Stimulated activated naive CD8-positive, alpha-beta T cell treated with anti-CD3 and anti-CD28 coated beads, Interleukin-15, Interleukin-2, amounts not matched to agents 100 ng/mL and 50 ng/mL, for 24 hours (primary cell): ENCODE measurements at regions not wholly inside any gene's neighbourhood (a gene's known extent, or its start where the extent isn't known, plus 50 kb on each side); places are given as distances from the start of the nearest gene placed in this dataset.

Experiments used
- H3K27ac Mint-ChIP-seq: one replicate; pipeline ENCODE4 v1.8.0; 2021; ENCODE audit warnings: mild to moderate bottlenecking, mixed read lengths
- H3K27me3 Mint-ChIP-seq: one replicate; pipeline ENCODE4 v1.8.0; 2021; ENCODE audit warnings: mixed read lengths
- H3K36me3 Mint-ChIP-seq: one replicate; pipeline ENCODE4 v1.8.0; 2021; ENCODE audit warnings: low read depth, mixed read lengths
- H3K4me1 Mint-ChIP-seq: one replicate; pipeline ENCODE4 v1.8.0; 2021; ENCODE audit warnings: low read depth, mixed read lengths
- H3K4me3 Mint-ChIP-seq: one replicate; pipeline ENCODE4 v1.8.0; 2021; ENCODE audit warnings: mild to moderate bottlenecking, mixed read lengths
- H3K9me3 Mint-ChIP-seq: one replicate; pipeline ENCODE4 v1.8.0; 2021; ENCODE audit warnings: mixed read lengths

- Mint-ChIP-seq H3K4me3 (no peak overlapping the region), H3K9me3 (no peaks in the 10 kb centered on the region), H3K27ac (no peak overlapping the region), H3K4me1 (no peaks in the 10 kb centered on the region), H3K36me3 (no peaks in the 10 kb centered on the region), H3K27me3 (no peaks in the 10 kb centered on the region)
These were observed 281.6 kb upstream of the E2F7 start for GRCh38 chr12:77347017-77347416.

- Mint-ChIP-seq H3K4me1 (no peaks in the 10 kb centered on the region), H3K27ac (no peak overlapping the region), H3K4me3 (no peak overlapping the region), H3K27me3 (no peaks in the 10 kb centered on the region), H3K36me3 (no peaks in the 10 kb centered on the region), H3K9me3 (no peaks in the 10 kb centered on the region)
These were observed 280.0 kb upstream of the E2F7 start for GRCh38 chr12:77345336-77345735.

- Mint-ChIP-seq H3K4me3 (no peak overlapping the region), H3K27me3 (no peaks in the 10 kb centered on the region), H3K9me3 (no peaks in the 10 kb centered on the region), H3K27ac (no peak overlapping the region), H3K4me1 (no peaks in the 10 kb centered on the region), H3K36me3 (no peaks in the 10 kb centered on the region)
These were observed 279.3 kb upstream of the E2F7 start for GRCh38 chr12:77344651-77345050.

- Mint-ChIP-seq H3K36me3 (no peaks in the 10 kb centered on the region), H3K27me3 (no peaks in the 10 kb centered on the region), H3K4me1 (no peaks in the 10 kb centered on the region), H3K9me3 (no peaks in the 10 kb centered on the region), H3K27ac (no peak overlapping the region), H3K4me3 (no peak overlapping the region)
These were observed 277.9 kb upstream of the E2F7 start for GRCh38 chr12:77343291-77343690.

- no peaks in the 10 kb centered on the region for H3K36me3 Mint-ChIP-seq
These were observed 276.9 kb upstream of the E2F7 start for GRCh38 chr12:77342253-77342652.

GRCh38 chr12:77339610-77340009 lies 274.2 kb upstream of the E2F7 start:
- H3K4me3 Mint-ChIP-seq, result no peak overlapping the region
- no peaks in the 10 kb centered on the region for H3K27me3 Mint-ChIP-seq
- no peak overlapping the region for H3K27ac Mint-ChIP-seq
- no peaks in the 10 kb centered on the region for H3K9me3 Mint-ChIP-seq
- H3K4me1 Mint-ChIP-seq, result no peaks in the 10 kb centered on the region
- H3K36me3 Mint-ChIP-seq, result no peaks in the 10 kb centered on the region

More at GRCh38 chr12:77342253-77342652, 276.9 kb upstream of the E2F7 start:
- H3K27me3 Mint-ChIP-seq, result no peaks in the 10 kb centered on the region
- H3K9me3 Mint-ChIP-seq, result no peaks in the 10 kb centered on the region
- H3K4me3 Mint-ChIP-seq, result no peak overlapping the region
- H3K27ac Mint-ChIP-seq, result no peak overlapping the region
- H3K4me1 Mint-ChIP-seq, result no peaks in the 10 kb centered on the region

GRCh38 chr12:77337362-77337761 lies 272.0 kb upstream of the E2F7 start:
- no peaks in the 10 kb centered on the region for H3K4me1 Mint-ChIP-seq
- no peaks in the 10 kb centered on the region for H3K36me3 Mint-ChIP-seq
- H3K9me3 Mint-ChIP-seq, result no peaks in the 10 kb centered on the region
- no peak overlapping the region for H3K27ac Mint-ChIP-seq
- H3K27me3 Mint-ChIP-seq, result no peaks in the 10 kb centered on the region
- no peak overlapping the region for H3K4me3 Mint-ChIP-seq

- H3K27me3 Mint-ChIP-seq, result no peaks in the 10 kb centered on the region
- H3K4me3 Mint-ChIP-seq, result no peak overlapping the region
- H3K9me3 Mint-ChIP-seq, result no peaks in the 10 kb centered on the region
- no peak overlapping the region for H3K27ac Mint-ChIP-seq
- no peaks in the 10 kb centered on the region for H3K4me1 Mint-ChIP-seq
- no peaks in the 10 kb centered on the region for H3K36me3 Mint-ChIP-seq
These were observed 269.4 kb upstream of the E2F7 start for GRCh38 chr12:77334806-77335205.

GRCh38 chr12:77328326-77328725 lies 263.0 kb upstream of the E2F7 start:
- Mint-ChIP-seq H3K36me3 (no peaks in the 10 kb centered on the region), H3K9me3 (no peaks in the 10 kb centered on the region), H3K27me3 (peaks cover 50% of the 10 kb centered on the region), H3K27ac (no peak overlapping the region), H3K4me1 (peaks cover 16% of the 10 kb centered on the region), H3K4me3 (no peak overlapping the region)

- H3K36me3 Mint-ChIP-seq, result no peaks in the 10 kb centered on the region
These were observed 260.3 kb upstream of the E2F7 start for GRCh38 chr12:77325511-77326236.

GRCh38 chr12:77324763-77325468 lies 259.5 kb upstream of the E2F7 start:
- H3K4me3 Mint-ChIP-seq, result peak overlapping the region; percentile 74
- no peaks in the 10 kb centered on the region for H3K36me3 Mint-ChIP-seq
- H3K4me1 Mint-ChIP-seq, result peaks cover 16% of the 10 kb centered on the region
- H3K9me3 Mint-ChIP-seq, result no peaks in the 10 kb centered on the region
- no peak overlapping the region for H3K27ac Mint-ChIP-seq
- peaks cover 61% of the 10 kb centered on the region for H3K27me3 Mint-ChIP-seq

More at GRCh38 chr12:77325511-77326236, 260.3 kb upstream of the E2F7 start:
- no peaks in the 10 kb centered on the region for H3K9me3 Mint-ChIP-seq
- peak overlapping the region; percentile 74 for H3K4me3 Mint-ChIP-seq
- peaks cover 58% of the 10 kb centered on the region for H3K27me3 Mint-ChIP-seq
- H3K27ac Mint-ChIP-seq, result no peak overlapping the region
- H3K4me1 Mint-ChIP-seq, result peaks cover 16% of the 10 kb centered on the region

GRCh38 chr12:77324416-77324762 lies 259.0 kb upstream of the E2F7 start:
- peaks cover 16% of the 10 kb centered on the region for H3K4me1 Mint-ChIP-seq
- no peaks in the 10 kb centered on the region for H3K36me3 Mint-ChIP-seq
- H3K27ac Mint-ChIP-seq, result no peak overlapping the region
- peaks cover 61% of the 10 kb centered on the region for H3K27me3 Mint-ChIP-seq
- no peak overlapping the region for H3K4me3 Mint-ChIP-seq
- no peaks in the 10 kb centered on the region for H3K9me3 Mint-ChIP-seq

GRCh38 chr12:77323788-77324415 lies 258.5 kb upstream of the E2F7 start:
- H3K36me3 Mint-ChIP-seq, result no peaks in the 10 kb centered on the region
- no peaks in the 10 kb centered on the region for H3K9me3 Mint-ChIP-seq
- H3K4me1 Mint-ChIP-seq, result peaks cover 16% of the 10 kb centered on the region
- peaks cover 59% of the 10 kb centered on the region for H3K27me3 Mint-ChIP-seq
- no peak overlapping the region for H3K27ac Mint-ChIP-seq
- no peak overlapping the region for H3K4me3 Mint-ChIP-seq

- no peak overlapping the region for H3K27ac Mint-ChIP-seq
- H3K4me3 Mint-ChIP-seq, result no peak overlapping the region
- H3K4me1 Mint-ChIP-seq, result no peaks in the 10 kb centered on the region
- H3K9me3 Mint-ChIP-seq, result no peaks in the 10 kb centered on the region
- H3K27me3 Mint-ChIP-seq, result peaks cover 24% of the 10 kb centered on the region
- H3K36me3 Mint-ChIP-seq, result no peaks in the 10 kb centered on the region
These were observed 253.8 kb upstream of the E2F7 start for GRCh38 chr12:77319166-77319565.

GRCh38 chr12:77315407-77315806 lies 250.0 kb upstream of the E2F7 start:
- Mint-ChIP-seq H3K27ac (no peak overlapping the region), H3K36me3 (no peaks in the 10 kb centered on the region), H3K27me3 (peaks cover 7% of the 10 kb centered on the region), H3K9me3 (no peaks in the 10 kb centered on the region), H3K4me1 (no peaks in the 10 kb centered on the region), H3K4me3 (no peak overlapping the region)
